ENCODE measurements at regions not wholly inside any gene's neighbourhood (a gene's known extent, or its start where the extent isn't known, plus 50 kb on each side); places are given as distances from the start of the nearest gene placed in this dataset.

DNA sequence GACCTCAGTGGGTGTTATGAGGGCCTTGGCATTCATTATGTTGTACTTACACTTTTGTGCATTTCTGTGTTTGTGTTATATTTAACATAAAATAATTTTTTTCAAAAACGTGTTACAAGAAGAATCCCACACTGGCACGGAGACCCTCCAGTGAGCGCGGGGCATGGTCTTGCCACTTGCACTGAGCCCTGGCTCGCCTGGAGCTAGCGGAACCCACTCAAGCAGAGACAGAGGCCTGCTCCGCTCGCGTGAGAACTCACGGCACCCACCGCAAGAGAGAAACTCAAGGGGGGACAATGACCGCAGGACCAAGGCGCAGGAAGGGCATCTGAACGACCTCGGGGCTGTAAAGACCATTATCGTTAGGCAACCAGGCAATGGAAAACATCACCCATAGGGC lies 248.0 kb upstream of the SOX11 start:
- TF ChIP-seq, protein P1, sequence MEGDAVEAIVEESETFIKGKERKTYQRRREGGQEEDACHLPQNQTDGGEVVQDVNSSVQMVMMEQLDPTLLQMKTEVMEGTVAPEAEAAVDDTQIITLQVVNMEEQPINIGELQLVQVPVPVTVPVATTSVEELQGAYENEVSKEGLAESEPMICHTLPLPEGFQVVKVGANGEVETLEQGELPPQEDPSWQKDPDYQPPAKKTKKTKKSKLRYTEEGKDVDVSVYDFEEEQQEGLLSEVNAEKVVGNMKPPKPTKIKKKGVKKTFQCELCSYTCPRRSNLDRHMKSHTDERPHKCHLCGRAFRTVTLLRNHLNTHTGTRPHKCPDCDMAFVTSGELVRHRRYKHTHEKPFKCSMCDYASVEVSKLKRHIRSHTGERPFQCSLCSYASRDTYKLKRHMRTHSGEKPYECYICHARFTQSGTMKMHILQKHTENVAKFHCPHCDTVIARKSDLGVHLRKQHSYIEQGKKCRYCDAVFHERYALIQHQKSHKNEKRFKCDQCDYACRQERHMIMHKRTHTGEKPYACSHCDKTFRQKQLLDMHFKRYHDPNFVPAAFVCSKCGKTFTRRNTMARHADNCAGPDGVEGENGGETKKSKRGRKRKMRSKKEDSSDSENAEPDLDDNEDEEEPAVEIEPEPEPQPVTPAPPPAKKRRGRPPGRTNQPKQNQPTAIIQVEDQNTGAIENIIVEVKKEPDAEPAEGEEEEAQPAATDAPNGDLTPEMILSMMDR (IDR thresholded peaks at IDR 0.05) = no peak
- Mint-ChIP-seq H3K4me1 (ENCODE audit: low read depth) (peaks cover 3% of the 10 kb centered on the region), H3K9me3 (ENCODE audit: low read depth) (no peaks in the 10 kb centered on the region), H3K27me3 (ENCODE audit: low read depth) (peaks cover 4% of the 10 kb centered on the region), H3K36me3 (ENCODE audit: low read depth) (no peaks in the 10 kb centered on the region), H3K4me3 (ENCODE audit: unreplicated experiment) (no peak overlapping the region), H3K27ac (ENCODE audit: unreplicated experiment) (no peak overlapping the region)
- no peak for DNase-seq (ENCODE audit: low spot score)

DNA sequence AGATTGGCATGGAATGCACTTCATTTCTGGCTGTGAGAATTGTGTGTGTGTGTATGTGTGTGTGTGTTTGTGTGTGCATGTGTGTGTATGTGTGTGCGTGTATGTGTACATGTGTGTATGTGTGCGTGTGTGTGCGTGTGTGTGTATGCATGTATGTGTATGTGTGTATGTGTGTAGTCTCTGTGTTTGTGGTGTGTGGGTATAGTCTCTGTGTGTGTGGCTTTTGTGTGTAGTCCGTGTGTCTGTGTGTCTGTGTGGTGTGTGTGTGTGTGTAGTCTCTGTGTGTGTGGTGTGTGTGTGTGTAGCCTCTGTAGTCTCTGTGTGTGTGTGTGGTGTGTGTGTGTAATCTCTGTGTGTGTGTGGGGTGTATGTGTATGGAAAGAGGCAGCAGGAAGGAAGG lies 247.3 kb upstream of the SOX11 start:
- H3K27ac Mint-ChIP-seq (ENCODE audit: unreplicated experiment) = no peak overlapping the region
- H3K4me1 Mint-ChIP-seq (ENCODE audit: low read depth) = peaks cover 3% of the 10 kb centered on the region
- no peaks in the 10 kb centered on the region for H3K9me3 Mint-ChIP-seq (ENCODE audit: low read depth)
- no peaks in the 10 kb centered on the region for H3K36me3 Mint-ChIP-seq (ENCODE audit: low read depth)
- H3K27me3 Mint-ChIP-seq (ENCODE audit: low read depth) = peaks cover 4% of the 10 kb centered on the region
- no peak overlapping the region for H3K4me3 Mint-ChIP-seq (ENCODE audit: unreplicated experiment)
- DNase-seq (ENCODE audit: low spot score) = no peak
- TF ChIP-seq, protein P1 (IDR thresholded peaks at IDR 0.05) = no peak

DNA sequence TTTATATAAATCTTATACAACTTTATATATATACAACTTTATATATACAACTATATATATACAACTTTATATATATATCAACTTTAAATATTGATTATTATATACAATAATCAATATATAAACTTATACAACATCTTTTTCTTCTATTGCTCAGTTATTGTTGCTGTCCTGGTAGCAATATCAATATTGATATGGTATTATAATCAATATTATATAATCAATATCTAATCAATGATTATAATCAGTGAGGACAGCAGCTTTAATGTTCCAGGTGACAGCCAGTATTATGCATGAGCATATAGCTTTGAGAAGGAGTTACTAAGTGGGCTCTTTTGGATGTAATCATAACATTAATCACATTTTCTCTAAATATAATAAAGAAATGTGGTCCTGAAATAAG lies 242.3 kb upstream of the SOX11 start:
- TF ChIP-seq, protein P1 (IDR thresholded peaks at IDR 0.05) = no peak
- Mint-ChIP-seq H3K4me1 (ENCODE audit: low read depth) (peaks cover 13% of the 10 kb centered on the region), H3K27me3 (ENCODE audit: low read depth) (peaks cover 6% of the 10 kb centered on the region), H3K27ac (ENCODE audit: unreplicated experiment) (no peak overlapping the region), H3K9me3 (ENCODE audit: low read depth) (no peaks in the 10 kb centered on the region), H3K4me3 (ENCODE audit: unreplicated experiment) (no peak overlapping the region), H3K36me3 (ENCODE audit: low read depth) (no peaks in the 10 kb centered on the region)
- no peak for DNase-seq (ENCODE audit: low spot score)

DNA sequence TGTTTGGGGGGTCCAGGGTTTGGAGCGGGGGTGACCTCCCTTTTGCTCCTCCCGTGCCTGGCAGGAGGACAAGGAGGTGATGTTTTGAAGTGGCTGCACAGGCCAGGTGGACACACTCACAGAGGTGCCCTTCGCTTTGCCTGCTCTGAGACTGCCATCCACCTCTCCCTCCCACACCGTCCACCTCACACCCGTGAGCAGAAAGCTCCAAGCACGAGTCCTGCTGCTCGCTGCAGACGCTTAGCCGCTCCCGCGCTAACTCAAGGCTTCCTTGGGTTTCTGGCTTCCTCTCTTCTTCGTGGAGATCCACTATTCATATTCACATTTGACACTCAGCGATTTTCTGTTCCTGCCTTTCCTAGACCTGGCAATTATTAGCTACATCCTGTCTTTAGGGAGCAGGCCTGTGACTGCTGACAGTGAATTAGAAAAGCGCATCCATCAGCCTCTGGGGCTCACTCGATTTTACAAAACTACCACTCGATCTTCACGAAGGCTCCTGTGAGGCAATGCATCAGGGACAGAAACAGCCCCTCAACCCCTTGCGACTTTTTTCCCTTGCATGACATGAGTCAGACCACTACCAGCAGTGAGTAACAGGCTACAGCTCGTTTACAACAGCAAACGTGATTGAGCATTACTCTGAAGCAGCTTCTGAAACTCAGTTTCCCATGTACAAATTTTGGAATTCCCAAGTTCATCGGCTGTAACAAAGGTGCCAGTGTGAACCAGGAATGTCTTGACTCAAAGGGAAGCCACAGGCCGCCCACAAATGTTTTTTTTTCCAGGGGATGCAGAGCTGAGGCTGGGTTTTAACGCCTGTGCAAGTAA lies 238.7 kb upstream of the SOX11 start:
- Mint-ChIP-seq H3K4me3 (ENCODE audit: unreplicated experiment) (peak overlapping the region; percentile 1), H3K27me3 (ENCODE audit: low read depth) (peaks cover 2% of the 10 kb centered on the region), H3K9me3 (ENCODE audit: low read depth) (no peaks in the 10 kb centered on the region), H3K4me1 (ENCODE audit: low read depth) (peaks cover 10% of the 10 kb centered on the region), H3K27ac (ENCODE audit: unreplicated experiment) (peak overlapping the region; percentile 69), H3K36me3 (ENCODE audit: low read depth) (no peaks in the 10 kb centered on the region)
- TF ChIP-seq, protein P1 (IDR thresholded peaks at IDR 0.05) = no peak
- DNase-seq (ENCODE audit: low spot score) = no peak

DNA sequence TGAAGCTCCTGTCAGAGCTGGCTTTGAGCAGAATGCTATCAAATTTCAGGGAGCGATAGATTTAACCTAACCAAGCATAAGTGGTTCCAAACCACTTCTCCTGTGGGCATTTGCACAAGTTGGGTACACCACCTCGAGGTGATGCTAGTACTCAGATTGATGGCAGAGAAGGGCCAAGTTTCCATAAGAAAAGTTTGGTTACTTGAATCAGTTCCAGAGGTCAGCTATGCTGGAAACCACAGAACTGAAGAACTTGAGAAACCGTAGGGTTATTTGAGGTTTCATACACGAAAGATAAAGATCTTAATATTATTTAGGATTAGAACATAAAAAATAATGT lies 238.2 kb upstream of the SOX11 start:
- Mint-ChIP-seq H3K27me3 (ENCODE audit: low read depth) (peaks cover 4% of the 10 kb centered on the region), H3K9me3 (ENCODE audit: low read depth) (no peaks in the 10 kb centered on the region), H3K36me3 (ENCODE audit: low read depth) (no peaks in the 10 kb centered on the region), H3K27ac (ENCODE audit: unreplicated experiment) (peak overlapping the region; percentile 69), H3K4me1 (ENCODE audit: low read depth) (peaks cover 10% of the 10 kb centered on the region), H3K4me3 (ENCODE audit: unreplicated experiment) (no peak overlapping the region)
- TF ChIP-seq, protein P1 (IDR thresholded peaks at IDR 0.05) = no peak
- no peak for DNase-seq (ENCODE audit: low spot score)
